H1 (cell line): ENCODE measurements at regions not wholly inside any gene's neighbourhood (a gene's known extent, or its start where the extent isn't known, plus 50 kb on each side); places are given as distances from the start of the nearest gene placed in this dataset.

Experiments
- CTCF ChIA-PET: fragments of 300-600 bp; sonication (Branson Sonifier 250); formaldehyde crosslinking; loops from one replicate; lab custom pipeline; 2021; ENCODE audit not compliant: partially characterized antibody; lab: Charles Lee
- POLR2A ChIA-PET: fragments of 300-600 bp; sonication (Branson Sonifier 250); formaldehyde crosslinking; loops from one replicate; lab custom pipeline; 2021; ENCODE audit warnings: inconsistent platforms; ENCODE audit not compliant: partially characterized antibody; lab: Charles Lee
- DNase-seq, 2 experiments: peaks; one replicate each; pipeline versions ENCODE4 v3.0.0 to v3.0.0-alpha.2; 2010 to 2022; ENCODE audit warnings: low spot score in 2 of 2, low read depth in 1 of 2, mixed read lengths in 1 of 2
- FAIRE-seq: peaks from 2 replicates; lab custom pipeline; 2011; peaks lifted over from hg19 to GRCh38; lab: Jason Lieb, UNC
- H2AFZ ChIP-seq: 2 replicates; pipeline ENCODE4 v1.8.1; 2012; ENCODE audit warnings: low read length, inconsistent platforms
- H2AK5ac ChIP-seq: 2 replicates; pipeline ENCODE4 v1.6.1; 2013; ENCODE audit warnings: low read depth, low read length
- H2BK120ac ChIP-seq: replicated peaks from 2 replicates; pipeline ENCODE3; 2013; ENCODE audit warnings: low read depth, low read length, inconsistent platforms
- H2BK12ac ChIP-seq: 2 replicates; pipeline ENCODE4 v1.6.1; 2013; ENCODE audit warnings: low read depth, low read length
- H2BK15ac ChIP-seq: 2 replicates; pipeline ENCODE4 v1.6.1; 2013; ENCODE audit warnings: low read length
- H2BK20ac ChIP-seq: 2 replicates; pipeline ENCODE4 v1.6.1; 2013; ENCODE audit warnings: low read length
- H2BK5ac ChIP-seq: 2 replicates; pipeline ENCODE4 v1.6.1; 2013; ENCODE audit warnings: low read depth, low read length
- H3K14ac ChIP-seq: 2 replicates; pipeline ENCODE4 v1.6.1; 2013; ENCODE audit warnings: inconsistent platforms; ENCODE audit not compliant: insufficient read length
- H3K18ac ChIP-seq: 2 replicates; pipeline ENCODE4 v1.6.1; 2013; ENCODE audit warnings: low read length; ENCODE audit errors: extremely low read depth
- H3K23ac ChIP-seq: 2 replicates; pipeline ENCODE4 v1.6.1; 2013; ENCODE audit warnings: inconsistent platforms; ENCODE audit not compliant: insufficient read length
- H3K23me2 ChIP-seq: 2 replicates; pipeline ENCODE4 v1.6.1; 2013; ENCODE audit warnings: low read depth, low read length
- H3K27ac ChIP-seq: 2 replicates; pipeline ENCODE4 v1.6.1; 2011; ENCODE audit warnings: low read depth, low read length, inconsistent platforms
- H3K27me3 ChIP-seq, 4 experiments: replicated peaks in 1 of 4; 1 replicate in 1 of 4; 2 replicates in 3 of 4; pipeline versions ENCODE4 v1.6.1 to v1.8.1; 2011 to 2013; ENCODE audit warnings: low read length in 3 of 4, mild to moderate bottlenecking in 3 of 4, inconsistent platforms in 2 of 4, mixed read lengths in 2 of 4, moderate library complexity in 1 of 4; ENCODE audit not compliant: control insufficient read depth in 3 of 4, insufficient read depth in 3 of 4; ENCODE audit errors: extremely low read depth in 1 of 4
- H3K36me3 ChIP-seq, 4 experiments: 2 replicates each; pipeline versions ENCODE4 v1.6.1 to v1.8.1; 2011 to 2013; ENCODE audit warnings: mild to moderate bottlenecking in 4 of 4, low read length in 3 of 4, moderate library complexity in 2 of 4, control low read depth in 1 of 4, inconsistent platforms in 1 of 4; ENCODE audit not compliant: insufficient read depth in 4 of 4, control insufficient read depth in 2 of 4
- H3K4ac ChIP-seq: replicated peaks from 2 replicates; pipeline ENCODE3; 2013; ENCODE audit warnings: low read length, low read depth, mixed read lengths, inconsistent platforms; ENCODE audit not compliant: insufficient read length
- H3K4me1 ChIP-seq, 4 experiments: replicated peaks in 1 of 4; 1 replicate in 1 of 4; 2 replicates in 3 of 4; pipeline versions ENCODE4 v1.6.1 to v1.8.1; 2011 to 2013; ENCODE audit warnings: low read length in 3 of 4, inconsistent platforms in 2 of 4, mixed read lengths in 1 of 4; ENCODE audit not compliant: insufficient read depth in 4 of 4, control insufficient read depth in 3 of 4
- H3K4me2 ChIP-seq, 2 experiments: 2 replicates each; pipeline versions ENCODE4 v1.6.1 to v1.8.1; 2011 to 2013; ENCODE audit warnings: low read depth in 2 of 2, low read length in 2 of 2, control low read depth in 1 of 2, inconsistent platforms in 1 of 2, mild to moderate bottlenecking in 1 of 2; ENCODE audit not compliant: insufficient read depth in 1 of 2
- H3K4me3 ChIP-seq, 4 experiments: fragments of 200-600, 300-600 bp in 1 of 4; sonication (generic), shearing (Covaris generic), sonication (Bioruptor Twin) in 1 of 4; 2 replicates each; pipeline versions ENCODE4 v1.5.1 to v1.8.1; 2011 to 2016; ENCODE audit warnings: low read length in 4 of 4, low read depth in 3 of 4, control low read depth in 2 of 4, inconsistent platforms in 2 of 4, mild to moderate bottlenecking in 2 of 4, mixed read lengths in 1 of 4, moderate library complexity in 1 of 4; ENCODE audit not compliant: insufficient read depth in 2 of 4; ENCODE audit errors: extremely low read depth in 1 of 4
- H3K56ac ChIP-seq: replicated peaks from 2 replicates; pipeline ENCODE3; 2013; ENCODE audit warnings: low read depth, mild to moderate bottlenecking, mixed read lengths, low read length, inconsistent platforms; ENCODE audit not compliant: insufficient read length
- H3K79me1 ChIP-seq: 2 replicates; pipeline ENCODE4 v1.6.1; 2013; ENCODE audit warnings: low read depth, low read length, control low read depth
- H3K79me2 ChIP-seq, 2 experiments: 2 replicates each; pipeline versions ENCODE4 v1.6.1 to v1.8.1; 2012 to 2013; ENCODE audit warnings: low read length in 2 of 2, mild to moderate bottlenecking in 2 of 2, inconsistent platforms in 1 of 2; ENCODE audit not compliant: insufficient read depth in 2 of 2, control insufficient read depth in 1 of 2
- H3K9ac ChIP-seq, 4 experiments: replicated peaks in 1 of 4; 1 replicate in 1 of 4; 2 replicates in 3 of 4; pipeline versions ENCODE4 v1.6.1 to v1.8.1; 2011 to 2013; ENCODE audit warnings: low read depth in 3 of 4, low read length in 3 of 4, control low read depth in 2 of 4, mild to moderate bottlenecking in 2 of 4, moderate library complexity in 2 of 4, inconsistent platforms in 1 of 4; ENCODE audit errors: extremely low read depth in 1 of 4
- H3K9me3 ChIP-seq, 2 experiments: 2 replicates each; pipeline versions ENCODE4 v1.6.1 to v1.8.1; 2012 to 2013; ENCODE audit warnings: mild to moderate bottlenecking in 2 of 2, moderate library complexity in 2 of 2, control low read depth in 1 of 2, inconsistent platforms in 1 of 2, low read depth in 1 of 2, low read length in 1 of 2, mixed read lengths in 1 of 2; ENCODE audit not compliant: insufficient read depth in 2 of 2
- H4K20me1 ChIP-seq, 2 experiments: replicated peaks in 1 of 2; 2 replicates each; pipeline versions ENCODE3 to v1.8.1; 2011 to 2013; ENCODE audit warnings: inconsistent platforms in 2 of 2, low read length in 2 of 2, mild to moderate bottlenecking in 1 of 2; ENCODE audit not compliant: insufficient read depth in 2 of 2, control insufficient read depth in 1 of 2
- H4K5ac ChIP-seq: 2 replicates; pipeline ENCODE4 v1.6.1; 2013; ENCODE audit warnings: low read length, low read depth, mixed read lengths, inconsistent platforms; ENCODE audit not compliant: insufficient read length
- H4K8ac ChIP-seq: 2 replicates; pipeline ENCODE4 v1.8.0; 2013; ENCODE audit warnings: mild to moderate bottlenecking, moderate library complexity, low read length, inconsistent platforms; ENCODE audit not compliant: insufficient read depth; ENCODE audit errors: extremely low read depth
- H4K91ac ChIP-seq: replicated peaks from 2 replicates; pipeline ENCODE3; 2013; ENCODE audit warnings: low read length, mixed read lengths, inconsistent platforms; ENCODE audit not compliant: insufficient read length
- ATF2 ChIP-seq: IDR thresholded peaks from 2 replicates; pipeline ENCODE4 v1.6.1; 2012; ENCODE audit warnings: low read length, inconsistent platforms
- CEBPB ChIP-seq: IDR thresholded peaks from 2 replicates; pipeline ENCODE4 v1.6.1; 2012; ENCODE audit warnings: low read depth, low read length
- E2F6 ChIP-seq: IDR thresholded peaks from 2 replicates; pipeline ENCODE4 v1.6.1; 2012; ENCODE audit warnings: inconsistent platforms
- GTF2F1 ChIP-seq: IDR thresholded peaks from 2 replicates; pipeline ENCODE4 v1.6.1; 2012; ENCODE audit warnings: low read depth, low read length, improper control_type of control experiment, borderline replicate concordance
- HDAC6 ChIP-seq: IDR thresholded peaks from one replicate; pipeline ENCODE4 v1.7.1; 2012; ENCODE audit warnings: low read depth, mild to moderate bottlenecking, inconsistent platforms, low read length, moderate library complexity
- JUN ChIP-seq: IDR thresholded peaks from 2 replicates; pipeline ENCODE4 v1.6.1; 2011; ENCODE audit warnings: low read depth, mild to moderate bottlenecking, improper control_type of control experiment, low read length
- KDM1A ChIP-seq: fragments of 200-600, 300-600 bp; sonication (generic); IDR thresholded peaks from 2 replicates; pipeline ENCODE4 v1.7.1; 2016; ENCODE audit warnings: mild to moderate bottlenecking, low read length, borderline replicate concordance
- MAX ChIP-seq: IDR thresholded peaks from 2 replicates; pipeline ENCODE4 v1.6.1; 2012; ENCODE audit warnings: inconsistent platforms
- NANOG ChIP-seq: IDR thresholded peaks from 2 replicates; pipeline ENCODE4 v1.6.1; 2011; ENCODE audit warnings: low read length, low read depth, mild to moderate bottlenecking, inconsistent platforms; ENCODE audit not compliant: insufficient read depth, poor library complexity, severe bottlenecking
- SIN3A ChIP-seq, 2 experiments: IDR thresholded peaks in 1 of 2; conservative IDR thresholded peaks in 1 of 2; 2 replicates each; pipeline ENCODE4 v1.6.1; 2011 to 2012; ENCODE audit warnings: low read length in 2 of 2, improper control_type of control experiment in 1 of 2, low read depth in 1 of 2, mild to moderate bottlenecking in 1 of 2
- TCF12 ChIP-seq: IDR thresholded peaks from 2 replicates; pipeline ENCODE4 v1.6.1; 2011; ENCODE audit warnings: low read depth, mild to moderate bottlenecking, low read length
- WGBS, 2 experiments: shearing (Covaris generic) in 1 of 2; methylation state at CpG; one replicate each; pipeline versions ENCODE4 v1.1.6 to v1.1.7; 2013 to 2015; ENCODE audit warnings: low lambda C conversion rate in 2 of 2, mixed read lengths in 2 of 2, inconsistent platforms in 1 of 2, low coverage in 1 of 2, missing lambda C conversion rate in 1 of 2; ENCODE audit not compliant: insufficient replicate concordance in 2 of 2, insufficient coverage in 1 of 2, insufficient read length in 1 of 2; ENCODE audit errors: extremely low coverage in 1 of 2, missing lambda C conversion rate in 1 of 2; 5-methylcytosine and 5-hydroxymethylcytosine counted together

- Histone ChIP-seq H3K23ac (no peak overlapping the region), H3K27me3 (no peaks in the 10 kb centered on the region), H3K4ac (no peak overlapping the region), H3K9ac (no peak overlapping the region), H3K9me3 (peaks cover 16 to 18% of the 10 kb centered on the region in 2 experiments), H3K27ac (no peak overlapping the region), H2BK120ac (no peak overlapping the region), H2AFZ (no peak overlapping the region), H3K4me3 (no peak overlapping the region), H3K56ac (no peak overlapping the region), H3K14ac (no peak overlapping the region), H4K8ac (no peak overlapping the region), H2BK20ac (no peak overlapping the region), H4K20me1 (no peaks in the 10 kb centered on the region), H3K36me3 (no peaks in the 10 kb centered on the region), H3K79me2 (no peaks in the 10 kb centered on the region), H4K91ac (no peak overlapping the region), H2BK15ac (no peak overlapping the region), H3K4me2 (no peak overlapping the region), H3K4me1 (no peaks in the 10 kb centered on the region), H3K18ac (no peak overlapping the region), H3K23me2 (no peaks in the 10 kb centered on the region), H2AK5ac (no peak overlapping the region), H4K5ac (no peak overlapping the region), H2BK12ac (no peak overlapping the region), H2BK5ac (no peak overlapping the region), H3K79me1 (no peaks in the 10 kb centered on the region)
- CTCF ChIA-PET: interaction anchor here (0.7 to 0.9 kb wide), 2 partner anchors 10 to 194 kb away, joined by 3 read pairs; no protein-coding TSS in a partner anchor
- 89% methylated on average over 1 of the region's 1 CpG; no CpG with 5 or more reads in 1 of the 2 experiments for whole genome bisulfite sequencing, 2 experiments
- POLR2A ChIA-PET: no interaction called here
- DNase-seq: no peak
- FAIRE-seq: no peak
- TF ChIP-seq MAX: no peak
- TF ChIP-seq SIN3A (conservative IDR thresholded peaks at IDR 0.05 in 1 of 2, IDR thresholded peaks at IDR 0.05 in 1 of 2; ENCODE audit: low read depth in 1 of 2, low read length in 2 of 2): no peak
- TF ChIP-seq HDAC6: no peak
- no peak for TF ChIP-seq E2F6
- no peak for TF ChIP-seq GTF2F1
- no peak for TF ChIP-seq CEBPB
- TF ChIP-seq JUN: no peak
- no peak for TF ChIP-seq NANOG
- no peak for TF ChIP-seq ATF2
- TF ChIP-seq TCF12: no peak
- TF ChIP-seq KDM1A: no peak
These were observed 159.8 kb downstream of the FSCB start for GRCh38 chr14:44347316-44347715.
